ENCODE measurements at regions not wholly inside any gene's neighbourhood (a gene's known extent, or its start where the extent isn't known, plus 50 kb on each side); places are given as distances from the start of the nearest gene placed in this dataset.

DNA sequence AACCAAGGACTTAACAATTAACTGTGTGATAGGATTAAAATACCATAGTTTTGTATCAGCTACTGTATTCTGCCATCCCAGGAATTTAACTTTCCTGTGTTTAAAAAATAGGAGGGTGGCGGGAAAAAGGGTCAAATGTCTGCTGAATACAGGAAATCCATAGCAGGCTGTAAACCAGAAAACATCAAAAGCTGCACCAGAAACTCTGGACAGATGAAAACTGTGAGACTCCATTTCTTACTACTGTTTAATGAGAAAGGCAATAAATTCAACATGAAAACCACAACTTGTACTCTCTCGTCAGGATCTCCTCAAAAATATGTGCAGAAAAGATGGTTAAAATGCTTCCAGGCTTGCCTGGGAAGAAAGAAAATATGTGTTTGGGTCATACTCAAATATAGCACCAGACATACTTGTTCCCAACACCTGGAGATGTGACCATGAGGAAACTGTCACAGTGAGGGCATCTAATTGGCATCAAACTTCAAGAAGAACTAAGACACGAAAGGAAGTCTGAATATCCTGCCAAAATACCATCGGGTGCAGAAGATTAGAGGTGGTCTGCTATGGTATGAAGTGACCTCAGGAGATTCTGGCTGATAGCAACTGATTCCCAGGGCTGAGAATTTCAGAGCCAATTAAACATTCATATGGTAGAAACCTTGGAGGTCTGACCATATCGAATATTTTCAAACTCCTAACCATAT, 164.7 kb upstream of the TARS1 start:
- H3K4me3 ChIP-seq (ENCODE audit: control insufficient read depth, low read depth, low read length) = no peak overlapping the region
- DNase-seq (ENCODE audit: low read depth) = peak; percentile 77
- TF ChIP-seq, protein P1, sequence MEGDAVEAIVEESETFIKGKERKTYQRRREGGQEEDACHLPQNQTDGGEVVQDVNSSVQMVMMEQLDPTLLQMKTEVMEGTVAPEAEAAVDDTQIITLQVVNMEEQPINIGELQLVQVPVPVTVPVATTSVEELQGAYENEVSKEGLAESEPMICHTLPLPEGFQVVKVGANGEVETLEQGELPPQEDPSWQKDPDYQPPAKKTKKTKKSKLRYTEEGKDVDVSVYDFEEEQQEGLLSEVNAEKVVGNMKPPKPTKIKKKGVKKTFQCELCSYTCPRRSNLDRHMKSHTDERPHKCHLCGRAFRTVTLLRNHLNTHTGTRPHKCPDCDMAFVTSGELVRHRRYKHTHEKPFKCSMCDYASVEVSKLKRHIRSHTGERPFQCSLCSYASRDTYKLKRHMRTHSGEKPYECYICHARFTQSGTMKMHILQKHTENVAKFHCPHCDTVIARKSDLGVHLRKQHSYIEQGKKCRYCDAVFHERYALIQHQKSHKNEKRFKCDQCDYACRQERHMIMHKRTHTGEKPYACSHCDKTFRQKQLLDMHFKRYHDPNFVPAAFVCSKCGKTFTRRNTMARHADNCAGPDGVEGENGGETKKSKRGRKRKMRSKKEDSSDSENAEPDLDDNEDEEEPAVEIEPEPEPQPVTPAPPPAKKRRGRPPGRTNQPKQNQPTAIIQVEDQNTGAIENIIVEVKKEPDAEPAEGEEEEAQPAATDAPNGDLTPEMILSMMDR (IDR thresholded peaks at IDR 0.05; ENCODE audit: control insufficient read depth, insufficient read depth, low read depth, low read length, missing control alignments) = no peak

DNA sequence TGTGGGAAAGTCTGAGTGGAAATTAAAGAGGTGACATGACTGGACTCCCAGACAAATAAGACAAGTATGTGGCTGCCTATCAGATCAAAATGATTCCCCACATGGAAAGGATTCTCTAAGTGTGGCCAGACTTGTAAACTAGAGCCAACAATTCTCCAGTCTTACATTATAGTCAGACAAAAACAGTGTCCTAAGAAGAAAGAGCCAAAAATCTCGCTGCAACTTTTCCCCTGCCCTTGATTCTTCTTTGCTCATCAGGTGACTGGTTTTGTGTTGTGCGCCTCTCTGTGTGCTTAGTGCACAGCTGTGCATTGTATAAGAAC, 164.2 kb upstream of the TARS1 start:
- DNase-seq (ENCODE audit: low read depth) = peak; percentile 72
- H3K4me3 ChIP-seq (ENCODE audit: control insufficient read depth, low read depth, low read length) = no peak overlapping the region
- TF ChIP-seq, protein P1 (IDR thresholded peaks at IDR 0.05; ENCODE audit: control insufficient read depth, insufficient read depth, low read depth, low read length, missing control alignments) = no peak

DNA sequence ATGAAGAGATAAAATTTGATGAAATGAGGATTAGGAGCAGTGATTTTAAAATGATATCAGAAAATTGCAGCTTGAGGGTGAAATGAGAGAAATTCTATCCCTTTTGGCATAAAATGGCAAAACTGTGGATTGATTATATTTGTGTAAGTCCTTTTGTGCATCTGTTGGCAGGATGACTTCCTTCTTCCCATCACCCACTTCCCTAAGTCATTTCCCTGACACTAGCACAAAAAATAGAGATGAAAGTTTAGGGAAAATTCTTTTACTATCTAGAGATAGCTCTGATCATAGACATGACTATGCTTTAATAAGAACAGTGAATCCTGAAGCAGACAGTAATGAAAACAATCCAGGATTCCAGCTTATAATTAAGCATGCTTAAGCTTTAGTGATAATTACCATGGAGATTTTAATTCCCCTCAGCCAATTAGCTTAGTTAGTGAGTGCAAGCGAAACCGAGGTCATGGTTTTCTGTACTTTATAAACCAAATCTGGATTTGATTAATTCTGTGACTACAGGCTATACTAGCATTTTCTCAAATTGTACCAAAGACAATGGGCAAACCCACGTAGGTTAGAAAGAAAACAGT, 163.6 kb upstream of the TARS1 start:
- no peak for DNase-seq (ENCODE audit: low read depth)
- no peak overlapping the region for H3K4me3 ChIP-seq (ENCODE audit: control insufficient read depth, low read depth, low read length)
- TF ChIP-seq, protein P1 (IDR thresholded peaks at IDR 0.05; ENCODE audit: control insufficient read depth, insufficient read depth, low read depth, low read length, missing control alignments) = no peak

DNA sequence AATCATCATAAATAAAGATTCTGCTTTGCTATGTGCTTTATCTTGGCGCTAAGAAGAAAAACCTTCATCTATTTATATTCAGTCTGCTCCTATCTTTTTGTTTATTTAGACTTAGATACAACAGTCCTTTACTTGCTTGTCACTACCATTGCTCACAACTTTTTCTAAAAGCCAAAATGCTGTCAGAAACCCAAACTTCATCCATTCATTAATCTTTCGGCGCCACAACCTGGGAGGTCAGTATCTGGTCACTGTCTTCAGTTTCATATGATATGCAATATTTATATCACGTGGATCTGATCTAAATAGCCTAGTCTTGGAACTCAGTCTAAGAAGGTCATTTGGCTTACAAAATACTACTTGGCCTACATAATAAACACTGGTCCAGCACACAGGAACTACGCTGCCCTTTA, 159.3 kb upstream of the TARS1 start:
- TF ChIP-seq, protein P1 (IDR thresholded peaks at IDR 0.05; ENCODE audit: control insufficient read depth, insufficient read depth, low read depth, low read length, missing control alignments) = no peak
- no peak for DNase-seq (ENCODE audit: low read depth)
- no peak overlapping the region for H3K4me3 ChIP-seq (ENCODE audit: control insufficient read depth, low read depth, low read length)

DNA sequence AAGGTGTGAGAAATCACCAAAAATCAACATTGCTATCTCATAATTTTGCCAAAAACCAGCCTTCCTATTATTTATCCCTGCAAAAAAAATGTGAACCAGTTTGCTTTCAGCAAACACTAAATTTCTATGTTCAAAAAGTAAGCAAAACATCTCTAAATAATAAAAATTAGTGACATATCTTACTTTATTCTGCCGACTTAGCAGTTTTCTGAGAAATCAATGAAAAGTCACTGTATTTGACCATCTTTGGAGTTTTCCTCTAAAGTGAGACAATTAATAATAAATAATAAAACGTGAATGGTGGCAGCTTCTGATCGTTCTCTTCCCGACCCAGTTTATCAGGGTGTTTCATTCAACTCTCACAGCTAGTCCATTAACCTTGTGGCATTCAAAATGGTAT, 158.6 kb upstream of the TARS1 start:
- TF ChIP-seq, protein P1 (IDR thresholded peaks at IDR 0.05; ENCODE audit: control insufficient read depth, insufficient read depth, low read depth, low read length, missing control alignments) = no peak

DNA sequence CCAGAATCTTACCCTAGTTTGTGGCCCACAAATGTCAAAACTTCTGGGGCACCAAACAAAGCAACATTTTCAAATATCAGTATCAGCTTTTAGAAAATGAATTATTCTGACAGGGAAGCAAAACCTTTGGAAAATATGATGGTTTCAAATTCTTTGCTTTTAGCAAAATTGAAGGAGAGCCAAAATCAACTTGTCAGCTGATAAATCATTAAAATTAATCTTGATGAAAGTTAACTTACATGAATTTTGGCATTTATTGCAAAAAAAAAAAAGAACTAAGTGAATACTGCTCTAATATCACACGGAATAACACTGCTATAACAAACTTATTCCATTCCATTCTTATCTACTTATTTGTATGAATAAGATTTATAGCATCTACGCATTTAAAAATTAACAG, 158.1 kb upstream of the TARS1 start:
- TF ChIP-seq, protein P1 (IDR thresholded peaks at IDR 0.05; ENCODE audit: control insufficient read depth, insufficient read depth, low read depth, low read length, missing control alignments) = no peak
- no peak for DNase-seq (ENCODE audit: low read depth)
- H3K4me3 ChIP-seq (ENCODE audit: control insufficient read depth, low read depth, low read length) = no peak overlapping the region

More for the DNA sequence above, 158.6 kb upstream of the TARS1 start:
- H3K4me3 ChIP-seq (ENCODE audit: control insufficient read depth, low read depth, low read length) = no peak overlapping the region
- DNase-seq (ENCODE audit: low read depth) = no peak
